ENCODE measurements at regions not wholly inside any gene's neighbourhood (a gene's known extent, or its start where the extent isn't known, plus 50 kb on each side); places are given as distances from the start of the nearest gene placed in this dataset.

DNA sequence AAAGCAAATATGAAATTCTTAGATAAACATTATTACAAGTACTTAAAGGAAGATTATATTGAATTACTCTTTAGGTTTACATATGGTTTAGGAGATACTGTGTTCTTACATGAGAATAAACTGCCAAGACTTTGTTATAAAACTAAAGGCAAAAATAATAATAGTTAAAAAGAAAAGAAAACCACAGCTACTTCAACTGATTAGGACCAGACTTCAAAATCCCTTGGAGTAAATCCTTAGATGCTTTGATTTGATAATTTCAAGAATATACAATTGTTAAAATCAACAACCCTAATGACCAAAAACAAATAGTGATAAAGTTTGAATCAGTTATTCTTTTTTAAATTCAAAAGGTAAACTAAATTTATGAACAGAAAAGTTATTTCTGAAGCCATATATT lies 389.6 kb upstream of the COX7C start:
- no peak overlapping the region for H2BK12ac ChIP-seq (ENCODE audit: insufficient read length, low read depth, low read length)
- no peak overlapping the region for H3K56ac ChIP-seq (ENCODE audit: insufficient read length, low read depth, low read length)
- H3K27me3 Mint-ChIP-seq (ENCODE audit: low read depth), result no peaks in the 10 kb centered on the region; the same call in 1 of the 2 replicates
- no peak overlapping the region for H3K4ac ChIP-seq (ENCODE audit: low read depth, low read length)
- no peak overlapping the region for H2BK5ac ChIP-seq (ENCODE audit: insufficient read length, low read length)
- H3K4me2 ChIP-seq (ENCODE audit: insufficient read depth, insufficient read length, low read length), result no peak overlapping the region
- H3K14ac ChIP-seq (ENCODE audit: insufficient read depth, low read length), result no peak overlapping the region
- no peak overlapping the region for H2BK120ac ChIP-seq (ENCODE audit: low read depth, low read length, poor library complexity, severe bottlenecking)
- no peak for DNase-seq
- no peak overlapping the region for H3K27ac Mint-ChIP-seq
- H2AK5ac ChIP-seq (ENCODE audit: insufficient read length, low read length), result no peak overlapping the region
- no peak overlapping the region for H4K91ac ChIP-seq (ENCODE audit: insufficient read length, low read depth, low read length)
- H3K27me3 ChIP-seq (ENCODE audit: insufficient read depth, low read length), result no peaks in the 10 kb centered on the region
- no peak overlapping the region for H3K23ac ChIP-seq (ENCODE audit: insufficient read length, low read depth, low read length)
- no peaks in the 10 kb centered on the region; a peak in 1 of 5 replicates for H3K9me3 Mint-ChIP-seq
- H3K23me2 ChIP-seq (ENCODE audit: insufficient read length, low read depth, low read length, poor library complexity, severe bottlenecking), result no peaks in the 10 kb centered on the region
- TF ChIP-seq, protein P1, sequence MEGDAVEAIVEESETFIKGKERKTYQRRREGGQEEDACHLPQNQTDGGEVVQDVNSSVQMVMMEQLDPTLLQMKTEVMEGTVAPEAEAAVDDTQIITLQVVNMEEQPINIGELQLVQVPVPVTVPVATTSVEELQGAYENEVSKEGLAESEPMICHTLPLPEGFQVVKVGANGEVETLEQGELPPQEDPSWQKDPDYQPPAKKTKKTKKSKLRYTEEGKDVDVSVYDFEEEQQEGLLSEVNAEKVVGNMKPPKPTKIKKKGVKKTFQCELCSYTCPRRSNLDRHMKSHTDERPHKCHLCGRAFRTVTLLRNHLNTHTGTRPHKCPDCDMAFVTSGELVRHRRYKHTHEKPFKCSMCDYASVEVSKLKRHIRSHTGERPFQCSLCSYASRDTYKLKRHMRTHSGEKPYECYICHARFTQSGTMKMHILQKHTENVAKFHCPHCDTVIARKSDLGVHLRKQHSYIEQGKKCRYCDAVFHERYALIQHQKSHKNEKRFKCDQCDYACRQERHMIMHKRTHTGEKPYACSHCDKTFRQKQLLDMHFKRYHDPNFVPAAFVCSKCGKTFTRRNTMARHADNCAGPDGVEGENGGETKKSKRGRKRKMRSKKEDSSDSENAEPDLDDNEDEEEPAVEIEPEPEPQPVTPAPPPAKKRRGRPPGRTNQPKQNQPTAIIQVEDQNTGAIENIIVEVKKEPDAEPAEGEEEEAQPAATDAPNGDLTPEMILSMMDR (conservative IDR thresholded peaks at IDR 0.05), result no peak
- no peak overlapping the region for H3T11ph ChIP-seq (ENCODE audit: low read length)
- H2BK15ac ChIP-seq (ENCODE audit: low read depth, low read length), result no peak overlapping the region
- H3K79me1 ChIP-seq (ENCODE audit: insufficient read depth, low read depth, low read length, poor library complexity, severe bottlenecking), result no peaks in the 10 kb centered on the region
- no peak overlapping the region for H2BK20ac ChIP-seq (ENCODE audit: low read depth, low read length, poor library complexity, severe bottlenecking)
- H3K4me3 Mint-ChIP-seq, result no peak overlapping the region
- no peak overlapping the region for H3K27ac ChIP-seq (ENCODE audit: insufficient read length, low read depth, low read length)
- H3K9me3 ChIP-seq (ENCODE audit: control insufficient read depth, low read depth, low read length), result no peaks in the 10 kb centered on the region
- peaks cover 0 to 5% (median 0%) of the 10 kb centered on the region in 3 experiments; a peak in 2 of 7 replicates for H3K36me3 Mint-ChIP-seq (ENCODE audit: insufficient read depth in 1 of 3, low read depth in 3 of 3)
- no peaks in the 10 kb centered on the region for H3K4me1 ChIP-seq (ENCODE audit: insufficient read depth, low read length)
- no peak overlapping the region for H4K5ac ChIP-seq (ENCODE audit: insufficient read length, low read depth, low read length)
- H3K18ac ChIP-seq (ENCODE audit: insufficient read length, low read depth, low read length), result no peak overlapping the region
- no peaks in the 10 kb centered on the region for H3K4me1 Mint-ChIP-seq
- H4K8ac ChIP-seq (replicated peaks; ENCODE audit: insufficient read length, low read depth, low read length), result no peak overlapping the region
- H3K79me2 ChIP-seq (ENCODE audit: insufficient read depth, low read length), result no peaks in the 10 kb centered on the region
- H3K9ac ChIP-seq (ENCODE audit: extremely low read depth, insufficient read length, low read length), result no peak overlapping the region
- H2AFZ ChIP-seq (ENCODE audit: low read length), result no peak overlapping the region
- H4K20me1 ChIP-seq (ENCODE audit: control insufficient read depth, insufficient read depth, insufficient read length), result no peaks in the 10 kb centered on the region

All from H9 (cell line).